ENCODE measurements at regions not wholly inside any gene's neighbourhood (a gene's known extent, or its start where the extent isn't known, plus 50 kb on each side); places are given as distances from the start of the nearest gene placed in this dataset.

DNA sequence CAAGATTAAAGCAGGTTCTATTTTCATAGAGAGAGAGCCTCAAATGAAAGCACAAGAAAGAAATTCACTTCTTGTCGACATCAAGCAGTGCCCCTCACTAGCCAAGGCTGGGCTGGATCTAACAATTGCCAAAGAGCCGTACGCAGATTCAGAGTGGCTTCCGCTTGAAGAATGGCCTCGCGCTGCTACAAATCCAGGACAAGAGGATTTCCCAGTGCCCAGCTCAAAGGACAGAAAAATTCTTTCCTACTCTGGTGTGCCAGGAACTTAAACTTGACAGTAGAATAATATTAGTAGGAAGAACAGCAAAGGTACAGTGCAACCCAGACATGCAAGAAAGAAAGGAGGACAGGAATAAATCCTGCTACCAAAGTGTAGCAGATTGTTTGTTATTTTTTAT, 56.5 kb upstream of the PPARGC1A start:
- TF ChIP-seq, protein P1, sequence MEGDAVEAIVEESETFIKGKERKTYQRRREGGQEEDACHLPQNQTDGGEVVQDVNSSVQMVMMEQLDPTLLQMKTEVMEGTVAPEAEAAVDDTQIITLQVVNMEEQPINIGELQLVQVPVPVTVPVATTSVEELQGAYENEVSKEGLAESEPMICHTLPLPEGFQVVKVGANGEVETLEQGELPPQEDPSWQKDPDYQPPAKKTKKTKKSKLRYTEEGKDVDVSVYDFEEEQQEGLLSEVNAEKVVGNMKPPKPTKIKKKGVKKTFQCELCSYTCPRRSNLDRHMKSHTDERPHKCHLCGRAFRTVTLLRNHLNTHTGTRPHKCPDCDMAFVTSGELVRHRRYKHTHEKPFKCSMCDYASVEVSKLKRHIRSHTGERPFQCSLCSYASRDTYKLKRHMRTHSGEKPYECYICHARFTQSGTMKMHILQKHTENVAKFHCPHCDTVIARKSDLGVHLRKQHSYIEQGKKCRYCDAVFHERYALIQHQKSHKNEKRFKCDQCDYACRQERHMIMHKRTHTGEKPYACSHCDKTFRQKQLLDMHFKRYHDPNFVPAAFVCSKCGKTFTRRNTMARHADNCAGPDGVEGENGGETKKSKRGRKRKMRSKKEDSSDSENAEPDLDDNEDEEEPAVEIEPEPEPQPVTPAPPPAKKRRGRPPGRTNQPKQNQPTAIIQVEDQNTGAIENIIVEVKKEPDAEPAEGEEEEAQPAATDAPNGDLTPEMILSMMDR (conservative IDR thresholded peaks at IDR 0.05), result no peak
- no peak for TF ChIP-seq ZFX (IDR thresholded peaks at IDR 0.05)
